Stomach smooth muscle (tissue), 2 donors: ENCODE measurements at regions not wholly inside any gene's neighbourhood (a gene's known extent, or its start where the extent isn't known, plus 50 kb on each side); places are given as distances from the start of the nearest gene placed in this dataset.

ENCODE experiments used
- H3K27ac ChIP-seq: one replicate; pipeline ENCODE4 v1.7.0; 2013; ENCODE audit warnings: mild to moderate bottlenecking, low read length, inconsistent platforms
- H3K27me3 ChIP-seq, 2 donors: one replicate each; pipeline ENCODE4 v1.7.0; 2013; ENCODE audit warnings: low read length in 2 of 2; ENCODE audit not compliant: insufficient read depth in 2 of 2, control insufficient read depth in 1 of 2
- H3K36me3 ChIP-seq, 2 donors: one replicate each; pipeline ENCODE4 v1.7.0; 2013; ENCODE audit warnings: low read length in 2 of 2; ENCODE audit not compliant: control insufficient read depth in 2 of 2, insufficient read depth in 2 of 2
- H3K4me1 ChIP-seq: one replicate; pipeline ENCODE4 v1.7.0; 2013; ENCODE audit warnings: low read length; ENCODE audit not compliant: control insufficient read depth, insufficient read depth
- H3K4me3 ChIP-seq, 2 donors: one replicate each; pipeline ENCODE4 v1.7.0; 2013; ENCODE audit warnings: low read length in 2 of 2
- H3K9ac ChIP-seq, 2 donors: one replicate each; pipeline ENCODE4 v1.7.0; 2013; ENCODE audit warnings: low read length in 2 of 2, mild to moderate bottlenecking in 1 of 2
- H3K9me3 ChIP-seq, 2 donors: one replicate each; pipeline ENCODE4 v1.7.0; 2013; ENCODE audit warnings: low read length in 2 of 2; ENCODE audit not compliant: control insufficient read depth in 2 of 2
- donor health status: healthy.
- donor health status: Pancreatic carcinoma.

- H3K27ac ChIP-seq: no peak overlapping the region
These were observed 89.1 kb downstream of the ACTL7B start for GRCh38 chr9:108766626-108767161.

GRCh38 chr9:108765265-108765664 lies 90.5 kb downstream of the ACTL7B start:
- Histone ChIP-seq H3K27me3 (peaks cover 0 to 3% of the 10 kb centered on the region in 2 donors), H3K27ac (no peak overlapping the region), H3K4me1 (no peaks in the 10 kb centered on the region), H3K4me3 (no peak overlapping the region), H3K9me3 (peaks cover 4% of the 10 kb centered on the region in 2 donors), H3K9ac (no peak overlapping the region), H3K36me3 (no peaks in the 10 kb centered on the region)

More at GRCh38 chr9:108766626-108767161, 89.1 kb downstream of the ACTL7B start:
- Histone ChIP-seq H3K9me3 (peaks cover 4 to 5% of the 10 kb centered on the region in 2 donors), H3K9ac (no peak overlapping the region), H3K27me3 (peaks cover 0 to 3% of the 10 kb centered on the region in 2 donors), H3K4me1 (no peaks in the 10 kb centered on the region), H3K36me3 (no peaks in the 10 kb centered on the region), H3K4me3 (no peak overlapping the region)

GRCh38 chr9:108762348-108763055 lies 93.3 kb downstream of the ACTL7B start:
- no peaks in the 10 kb centered on the region for H3K36me3 ChIP-seq

GRCh38 chr9:108761655-108762347 lies 94.0 kb downstream of the ACTL7B start:
- Histone ChIP-seq H3K9me3 (no peaks in the 10 kb centered on the region), H3K4me1 (no peaks in the 10 kb centered on the region), H3K9ac (no peak overlapping the region), H3K4me3 (peak overlapping the region in 1 of 2 donors; percentile 29), H3K27me3 (no peaks in the 10 kb centered on the region), H3K36me3 (no peaks in the 10 kb centered on the region), H3K27ac (no peak overlapping the region)

More at GRCh38 chr9:108762348-108763055, 93.3 kb downstream of the ACTL7B start:
- H3K27me3 ChIP-seq: peaks cover 0 to 1% of the 10 kb centered on the region in 2 donors
- no peaks in the 10 kb centered on the region for H3K9me3 ChIP-seq
- no peak overlapping the region for H3K27ac ChIP-seq
- H3K4me3 ChIP-seq: no peak overlapping the region
- no peak overlapping the region for H3K9ac ChIP-seq
- H3K4me1 ChIP-seq: no peaks in the 10 kb centered on the region

DNA sequence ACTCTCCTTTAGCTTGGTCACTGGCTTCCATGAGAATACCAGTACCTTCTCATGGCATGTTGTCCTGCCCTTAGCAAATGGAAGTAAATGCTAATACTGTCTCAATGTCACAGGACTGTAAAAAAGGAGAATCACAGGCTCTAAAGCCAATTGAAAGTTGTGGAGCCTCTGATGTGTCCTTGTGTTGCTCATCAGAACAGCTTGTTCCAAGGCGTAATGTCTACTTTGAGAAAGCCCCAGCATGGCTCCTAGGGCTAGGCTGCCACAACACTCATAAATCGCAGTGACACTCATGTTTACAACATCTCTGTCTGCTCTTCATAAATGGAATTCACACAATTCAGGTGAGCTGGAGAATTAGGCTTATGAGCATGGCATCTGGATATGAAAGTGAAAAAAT lies 94.9 kb downstream of the ACTL7B start:
- no peak overlapping the region for H3K27ac ChIP-seq
- H3K4me3 ChIP-seq: no peak overlapping the region
- no peak overlapping the region for H3K9ac ChIP-seq
- no peaks in the 10 kb centered on the region for H3K36me3 ChIP-seq
- H3K4me1 ChIP-seq: no peaks in the 10 kb centered on the region
- H3K27me3 ChIP-seq: no peaks in the 10 kb centered on the region
- no peaks in the 10 kb centered on the region for H3K9me3 ChIP-seq

- Histone ChIP-seq H3K4me3 (no peak overlapping the region), H3K27ac (no peak overlapping the region), H3K36me3 (no peaks in the 10 kb centered on the region), H3K4me1 (no peaks in the 10 kb centered on the region), H3K27me3 (no peaks in the 10 kb centered on the region), H3K9ac (no peak overlapping the region), H3K9me3 (no peaks in the 10 kb centered on the region)
These were observed 96.0 kb downstream of the ACTL7B start for GRCh38 chr9:108759835-108760234.

DNA sequence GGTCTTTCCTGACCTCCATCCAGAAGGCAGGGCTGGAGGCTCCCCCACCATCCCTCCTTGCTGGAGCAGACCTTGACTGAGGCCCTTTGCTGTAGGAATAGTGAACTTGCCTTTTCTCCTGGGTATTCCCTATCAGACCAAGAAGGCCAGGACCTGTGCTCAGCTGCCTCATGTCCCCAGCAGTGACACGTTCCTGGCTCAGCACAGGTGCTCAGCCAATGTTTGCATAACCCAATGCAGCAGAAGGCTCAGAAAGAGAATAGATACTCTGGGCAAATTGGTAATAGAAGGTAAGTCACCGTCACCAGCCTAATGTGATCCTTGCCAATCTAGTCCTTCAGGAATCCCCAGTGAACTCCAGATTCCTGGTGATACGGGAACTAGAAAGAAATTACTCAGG lies 96.4 kb downstream of the ACTL7B start:
- Histone ChIP-seq H3K36me3 (no peaks in the 10 kb centered on the region), H3K4me1 (no peaks in the 10 kb centered on the region), H3K4me3 (no peak overlapping the region), H3K27me3 (no peaks in the 10 kb centered on the region), H3K27ac (no peak overlapping the region), H3K9me3 (no peaks in the 10 kb centered on the region), H3K9ac (no peak overlapping the region)

DNA sequence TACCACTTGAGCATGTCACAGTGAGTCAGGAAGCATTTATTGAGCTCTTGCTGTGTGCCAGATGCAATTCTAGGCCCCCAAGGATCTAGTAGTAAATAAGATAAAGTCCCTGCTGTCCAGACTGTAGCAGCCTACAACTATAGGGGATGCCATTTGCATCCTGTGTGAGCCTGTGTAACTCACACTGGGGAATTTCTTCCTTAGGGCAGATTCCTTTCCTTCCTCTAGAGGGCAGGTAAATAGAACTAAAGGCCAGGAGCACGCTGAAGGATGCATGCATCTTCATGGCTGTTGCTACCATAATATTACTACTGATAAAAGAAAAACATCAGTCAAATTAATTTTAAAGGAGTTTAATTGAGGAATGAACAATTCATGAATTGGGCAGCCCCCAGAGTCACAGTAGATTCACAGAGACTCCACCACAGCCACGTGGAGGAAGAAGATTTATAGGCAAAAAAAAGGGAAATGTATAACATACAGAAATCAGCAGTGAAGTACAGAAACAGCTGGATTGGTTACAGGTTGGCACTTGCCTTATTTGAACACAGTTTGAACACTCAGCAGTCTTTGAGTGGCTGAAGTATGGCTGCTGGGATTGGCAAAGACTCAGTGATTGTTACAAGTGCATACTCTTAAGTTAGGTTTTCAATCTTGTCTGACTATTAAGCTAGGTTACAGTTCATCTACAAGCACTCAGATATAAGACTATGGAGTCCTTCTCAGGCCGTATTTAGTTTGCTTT lies 98.9 kb downstream of the ACTL7B start:
- Histone ChIP-seq H3K27me3 (no peaks in the 10 kb centered on the region), H3K27ac (no peak overlapping the region)

DNA sequence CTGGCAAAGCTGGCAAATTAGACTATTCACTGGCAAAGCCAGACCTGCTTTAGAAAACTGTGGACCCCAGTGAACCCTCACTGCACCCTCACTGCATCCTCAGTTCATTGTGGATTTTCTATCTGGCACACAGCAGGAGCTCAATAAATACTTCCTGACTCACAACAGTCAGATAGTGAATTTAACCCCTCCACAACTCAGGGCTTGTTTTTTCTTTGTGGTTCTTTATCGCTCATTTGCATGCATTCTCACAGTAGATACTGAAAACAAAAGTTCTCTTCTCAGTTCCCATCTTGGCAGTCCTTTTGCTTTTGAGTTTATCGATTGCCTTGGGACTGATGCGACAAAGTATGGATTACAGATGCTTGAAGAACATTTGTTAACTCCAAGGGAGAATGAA lies 99.8 kb downstream of the ACTL7B start:
- Histone ChIP-seq H3K4me1 (no peaks in the 10 kb centered on the region), H3K4me3 (no peak overlapping the region), H3K27ac (no peak overlapping the region), H3K9ac (no peak overlapping the region), H3K36me3 (no peaks in the 10 kb centered on the region), H3K9me3 (no peaks in the 10 kb centered on the region), H3K27me3 (no peaks in the 10 kb centered on the region)

More for the DNA sequence above, 98.9 kb downstream of the ACTL7B start:
- no peak overlapping the region for H3K4me3 ChIP-seq
- no peaks in the 10 kb centered on the region for H3K36me3 ChIP-seq
- H3K4me1 ChIP-seq: no peaks in the 10 kb centered on the region
- H3K9me3 ChIP-seq: no peaks in the 10 kb centered on the region
- no peak overlapping the region for H3K9ac ChIP-seq

GRCh38 chr9:108751369-108751768 lies 104.4 kb downstream of the ACTL7B start:
- H3K9ac ChIP-seq: no peak overlapping the region
- H3K27ac ChIP-seq: no peak overlapping the region
- H3K27me3 ChIP-seq: no peaks in the 10 kb centered on the region
- H3K9me3 ChIP-seq: no peaks in the 10 kb centered on the region
- H3K4me3 ChIP-seq: no peak overlapping the region
- H3K4me1 ChIP-seq: no peaks in the 10 kb centered on the region
- H3K36me3 ChIP-seq: no peaks in the 10 kb centered on the region
